Stimulated activated CD8-positive, alpha-beta memory T cell treated with anti-CD3 and anti-CD28 coated beads, Interleukin-15, amount 100 ng/mL, for 48 hours (primary cell): ENCODE measurements at regions not wholly inside any gene's neighbourhood (a gene's known extent, or its start where the extent isn't known, plus 50 kb on each side); places are given as distances from the start of the nearest gene placed in this dataset.
"Not testable (repeated sequence)": the region's sequence is repeated elsewhere in the genome, so short reads cannot be mapped to it uniquely, and the experiment has no call there.

ENCODE experiments used
- DNase-seq, 2 donors: peaks; one replicate each; pipeline ENCODE4 v3.0.0-alpha.2; 2020; ENCODE audit warnings: low read depth in 2 of 2

DNA sequence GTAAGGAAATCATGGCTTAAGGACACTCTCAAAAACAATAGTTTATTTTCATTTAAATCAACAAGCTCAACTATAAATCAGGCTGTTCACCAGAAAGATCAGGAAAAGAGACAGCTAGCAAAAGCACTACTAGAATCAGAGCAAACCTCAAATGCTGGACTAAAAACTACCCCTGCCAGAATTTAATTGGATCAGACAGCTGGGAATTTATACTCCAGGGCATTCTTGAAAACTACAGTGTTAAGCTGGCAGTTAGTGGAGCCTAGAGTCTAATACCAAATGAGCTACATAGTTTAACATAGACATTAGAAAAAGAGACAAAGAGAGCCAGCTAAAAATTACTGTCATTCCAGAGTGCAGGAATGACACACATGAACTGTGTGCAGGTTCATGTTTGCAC, 1016.4 kb upstream of the CRIM1 start:
- DNase-seq: no peak

DNA sequence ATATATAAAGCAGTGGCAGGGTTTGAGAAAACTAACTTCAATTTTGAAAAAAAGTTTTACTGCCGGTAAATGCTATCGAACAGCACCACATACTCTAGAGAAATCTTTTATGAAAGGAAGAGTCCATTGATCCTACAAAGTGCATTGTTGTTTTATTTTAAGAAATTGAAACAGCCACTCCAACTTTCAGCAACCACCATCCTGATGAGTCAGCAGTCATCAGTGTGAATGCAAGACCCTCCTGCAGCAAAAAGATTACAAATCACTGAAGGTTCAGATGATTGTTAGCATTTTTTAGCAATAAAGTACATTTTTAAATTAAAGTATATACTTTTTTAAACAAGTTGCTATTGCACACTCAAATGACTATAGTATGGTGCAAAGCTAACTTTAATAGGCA, 1017.7 kb upstream of the CRIM1 start:
- no peak for DNase-seq

DNA sequence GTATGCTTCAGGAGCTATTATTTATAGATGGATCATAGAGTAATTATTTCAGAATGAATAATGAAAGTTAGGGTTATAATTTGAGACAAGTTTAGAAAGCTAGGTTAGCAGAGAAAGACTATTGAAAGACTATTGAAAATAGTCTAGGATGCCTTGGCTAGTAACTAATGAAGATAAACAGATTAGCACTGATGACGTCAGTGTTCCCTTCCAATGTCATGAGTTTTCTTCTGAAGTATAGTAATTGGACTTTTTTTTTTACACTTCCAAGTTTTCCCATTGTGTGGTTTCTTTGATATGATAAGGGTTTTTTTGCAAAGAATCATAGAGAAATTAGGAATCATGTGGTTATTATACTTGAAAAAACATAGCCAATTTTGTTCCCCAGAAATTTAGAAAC, 1041.5 kb upstream of the CRIM1 start:
- DNase-seq: no peak

DNA sequence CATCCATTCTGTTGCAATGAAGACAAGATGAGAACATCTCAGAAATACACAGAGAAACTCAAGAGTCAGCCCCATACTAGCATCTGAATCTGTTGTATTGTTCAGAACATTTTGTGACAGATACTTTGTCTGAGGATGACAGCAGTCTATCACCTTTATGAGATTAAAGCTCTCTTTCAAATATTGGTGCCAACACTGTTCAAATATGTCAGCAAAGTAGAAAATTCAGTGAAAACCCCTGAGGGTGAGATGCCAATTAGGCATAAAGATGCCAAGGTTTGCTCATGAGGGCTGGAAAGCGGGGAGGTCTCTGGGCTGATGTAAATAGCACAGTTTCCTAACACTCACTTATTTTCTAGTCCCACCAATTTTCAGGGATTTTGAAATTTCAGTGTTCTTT, 1054.2 kb upstream of the CRIM1 start:
- no peak for DNase-seq

DNA sequence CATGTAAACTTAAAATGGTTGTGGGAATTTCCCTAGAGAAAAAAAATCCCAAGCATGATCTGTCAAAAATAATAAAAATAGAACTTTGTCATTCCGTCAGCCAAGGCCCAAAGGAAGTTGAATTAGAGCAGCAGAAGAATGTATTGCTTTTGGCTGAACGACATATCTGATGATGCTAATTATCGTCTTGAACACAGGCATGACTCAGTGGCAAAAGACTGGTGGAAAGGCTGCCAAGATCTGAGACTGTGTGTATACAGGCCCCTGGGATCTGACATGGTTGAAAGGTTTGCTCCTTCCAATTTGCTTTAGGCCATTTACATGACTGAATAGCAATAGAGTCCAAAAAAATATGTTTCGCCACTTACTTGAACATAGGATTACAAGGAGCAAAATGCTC, 1057.1 kb upstream of the CRIM1 start:
- no peak for DNase-seq

DNA sequence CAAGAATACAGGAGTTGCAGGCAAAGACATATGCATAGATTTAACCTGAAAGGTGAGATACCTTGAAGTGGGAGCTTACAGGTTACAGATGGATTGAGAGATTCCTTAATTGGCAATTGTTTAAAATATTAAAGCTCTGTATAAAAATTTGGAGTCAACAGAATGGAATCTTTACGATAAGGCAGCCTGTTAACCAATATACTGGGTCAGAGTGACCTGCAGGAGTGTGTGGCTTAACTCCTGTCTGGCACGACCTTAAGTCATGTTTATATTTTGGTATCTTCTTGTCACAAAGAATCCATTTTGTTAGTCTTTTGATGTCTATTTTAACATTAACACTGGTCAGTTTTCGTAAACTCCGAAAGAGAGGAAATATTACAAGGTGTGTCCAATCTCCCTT, 1058.2 kb upstream of the CRIM1 start:
- no peak for DNase-seq

DNA sequence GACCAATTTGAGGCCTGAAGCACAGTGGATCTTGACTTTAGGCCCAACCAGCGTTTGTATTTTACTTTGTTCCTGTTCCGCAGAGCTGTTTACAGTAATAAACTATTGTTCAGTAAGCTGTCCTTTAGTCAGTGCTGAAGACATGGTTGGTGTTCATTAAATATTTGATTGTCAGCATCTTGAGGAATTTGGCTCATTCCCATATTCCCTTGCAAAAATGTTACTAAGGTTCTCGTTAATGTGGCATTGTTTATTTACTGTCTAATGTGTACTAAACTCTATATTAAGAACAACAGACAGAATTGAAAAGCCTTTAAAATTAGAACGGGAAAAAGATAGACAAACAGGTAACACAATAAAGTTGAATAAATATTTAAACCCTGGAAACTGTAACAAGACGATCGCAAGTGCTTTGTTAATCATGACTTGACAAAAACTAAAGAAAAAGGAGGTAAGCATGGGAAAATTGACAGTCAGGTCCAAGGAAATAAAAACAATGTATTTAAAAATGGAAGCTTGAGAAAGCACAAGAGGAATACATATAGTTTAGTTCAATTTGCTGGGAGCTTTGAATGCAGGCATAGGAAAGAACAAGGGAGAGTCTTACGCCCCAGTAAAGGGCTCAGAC, 1060.8 kb upstream of the CRIM1 start:
- DNase-seq: no peak

DNA sequence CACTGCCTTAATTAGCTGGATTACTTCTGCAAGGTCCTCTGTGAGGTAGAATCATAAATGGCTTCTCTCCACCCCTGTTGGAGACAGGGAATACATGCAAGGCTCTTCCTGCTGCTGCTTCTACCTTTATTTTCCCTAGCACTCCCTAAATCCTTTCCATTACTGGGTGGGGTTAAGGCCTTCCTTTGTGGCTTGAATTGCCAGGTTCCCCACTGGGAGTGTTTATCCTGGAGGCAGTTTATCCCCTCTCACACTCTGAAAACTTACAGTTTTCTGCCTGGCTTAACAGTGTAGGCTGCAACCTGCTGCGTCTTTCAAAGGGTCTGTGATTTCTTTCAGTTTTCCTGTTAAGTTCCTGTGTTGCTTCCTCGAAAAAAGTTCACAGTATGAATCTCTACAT, 1062.3 kb upstream of the CRIM1 start:
- no peak for DNase-seq

DNA sequence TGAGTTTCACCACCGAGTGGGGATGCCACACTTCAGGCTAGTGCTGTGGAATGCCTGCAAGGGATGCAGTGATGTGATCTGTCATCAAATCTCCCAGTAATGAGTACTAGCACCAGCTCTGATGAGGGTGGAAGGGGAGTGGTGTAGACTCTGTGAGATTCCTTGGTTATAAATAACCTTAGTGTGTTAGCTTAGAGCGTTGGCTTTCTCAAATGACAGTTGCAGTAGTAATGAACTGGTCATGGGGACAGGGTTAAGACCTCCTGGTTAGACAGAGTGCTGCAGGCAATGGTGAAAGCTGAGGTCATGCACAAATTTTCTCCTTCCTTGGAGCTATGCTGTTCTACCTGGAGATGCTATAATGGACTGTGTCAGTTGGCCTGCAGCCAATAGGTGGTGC, 1063.4 kb upstream of the CRIM1 start:
- DNase-seq: no peak

DNA sequence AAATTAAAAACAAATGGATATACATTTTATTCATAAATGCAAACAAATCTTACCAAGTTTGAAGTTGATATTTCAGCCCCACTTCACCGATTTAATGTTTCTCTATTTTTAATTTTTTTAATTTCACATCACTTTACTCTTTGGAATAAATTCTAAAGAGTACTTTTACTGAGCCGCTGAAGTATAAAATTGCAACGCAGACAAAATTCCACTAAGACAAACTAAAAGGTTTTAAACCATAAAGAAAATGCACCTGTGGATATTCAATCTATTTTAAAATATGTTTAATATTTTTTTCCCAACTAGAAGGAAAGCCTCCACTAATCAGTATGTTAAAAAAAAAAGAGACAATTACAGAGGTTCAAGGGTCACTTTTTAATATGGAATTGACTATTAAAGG, 1073.9 kb upstream of the CRIM1 start:
- no peak for DNase-seq

DNA sequence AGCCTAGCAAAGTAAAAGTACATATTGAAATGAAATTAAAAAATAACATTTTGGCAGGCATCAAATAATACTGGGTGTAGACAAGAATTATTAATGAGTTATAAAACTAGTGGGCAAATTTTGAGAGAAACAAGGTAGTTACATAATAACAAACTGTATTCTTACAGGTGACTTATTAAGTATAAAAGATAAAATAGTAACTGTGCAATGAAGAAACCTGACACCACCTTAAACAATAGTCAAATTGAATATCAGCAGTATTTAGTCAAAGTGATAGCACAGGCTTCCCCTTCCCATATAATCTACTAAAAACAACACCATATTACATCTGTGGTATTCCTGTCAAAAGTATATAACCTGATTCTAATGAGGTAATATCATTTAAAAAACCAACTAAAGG, 1099.8 kb upstream of the CRIM1 start:
- no peak for DNase-seq

DNA sequence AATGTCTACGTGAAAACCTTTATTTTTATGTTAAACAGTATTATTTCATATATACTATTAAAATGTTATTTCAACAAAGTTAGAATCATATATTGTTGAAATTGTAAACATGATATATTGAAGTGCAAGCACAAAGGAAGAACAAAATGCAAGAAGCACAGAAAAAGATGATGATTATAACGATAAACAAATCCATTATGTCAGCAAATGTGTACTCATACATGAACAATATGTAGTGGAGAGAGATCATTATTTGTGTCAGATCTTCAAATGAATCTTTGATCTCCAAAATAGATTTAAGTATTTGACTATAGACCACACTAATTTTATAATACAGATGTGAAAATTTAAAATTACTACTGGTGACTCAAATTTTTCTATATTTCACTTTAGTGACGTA, 1104.4 kb upstream of the CRIM1 start:
- DNase-seq: no peak

DNA sequence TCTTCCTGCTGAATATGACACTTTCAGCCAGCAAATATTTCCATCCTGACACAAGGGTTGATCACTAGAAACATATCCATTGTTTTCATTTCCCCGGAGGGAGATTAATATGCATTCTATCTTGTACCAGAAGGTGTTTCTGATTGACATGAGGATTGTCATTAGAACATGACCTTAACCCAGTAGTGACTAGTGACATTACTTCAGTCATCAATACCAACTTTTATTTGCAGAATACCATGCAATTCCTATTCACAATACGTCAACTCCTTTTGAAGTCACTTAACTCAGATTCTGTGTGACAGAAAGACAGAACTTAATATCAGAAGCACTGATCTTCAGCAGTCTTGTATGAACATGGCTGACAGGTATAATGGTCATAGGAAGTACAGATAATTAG, 1108.9 kb upstream of the CRIM1 start:
- no peak for DNase-seq

DNA sequence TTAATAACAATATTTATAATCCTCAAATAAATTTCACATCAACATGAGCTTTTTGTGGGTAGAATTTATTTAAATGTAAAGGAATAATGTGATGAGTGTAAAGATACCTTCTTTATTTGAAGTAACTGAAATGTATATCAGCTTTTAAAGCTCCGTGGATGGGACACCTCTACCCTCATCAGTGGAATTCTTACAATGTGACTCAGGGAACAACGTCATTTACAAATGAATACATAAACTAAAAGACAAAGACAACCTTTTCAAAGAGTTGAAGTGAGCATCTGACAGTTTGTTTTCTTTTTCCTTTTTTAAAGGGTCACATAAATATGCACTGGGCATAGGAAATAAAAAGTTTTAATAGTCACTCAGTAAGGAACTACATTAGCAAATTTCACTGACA, 1127.0 kb upstream of the CRIM1 start:
- no peak for DNase-seq

DNA sequence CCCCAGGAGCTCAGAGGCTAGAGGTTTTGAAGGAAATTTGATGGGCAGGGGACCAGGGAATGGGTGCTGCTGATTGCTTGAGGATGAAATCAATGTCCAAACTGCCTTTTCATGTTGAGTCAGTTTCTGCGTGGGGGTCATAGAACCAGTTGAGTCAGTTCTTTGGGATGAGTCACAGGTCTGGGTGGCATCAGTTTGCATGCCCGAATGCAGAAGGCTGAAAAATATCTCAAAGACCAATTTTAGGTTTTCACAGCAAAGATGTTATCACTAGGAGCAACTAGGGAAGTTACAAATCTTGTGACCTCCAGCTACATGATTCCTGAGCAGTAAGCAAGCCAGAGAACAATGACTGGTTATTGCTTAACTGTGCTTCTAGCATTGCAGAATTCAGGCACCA, 1135.1 kb upstream of the CRIM1 start:
- DNase-seq: no peak

DNA sequence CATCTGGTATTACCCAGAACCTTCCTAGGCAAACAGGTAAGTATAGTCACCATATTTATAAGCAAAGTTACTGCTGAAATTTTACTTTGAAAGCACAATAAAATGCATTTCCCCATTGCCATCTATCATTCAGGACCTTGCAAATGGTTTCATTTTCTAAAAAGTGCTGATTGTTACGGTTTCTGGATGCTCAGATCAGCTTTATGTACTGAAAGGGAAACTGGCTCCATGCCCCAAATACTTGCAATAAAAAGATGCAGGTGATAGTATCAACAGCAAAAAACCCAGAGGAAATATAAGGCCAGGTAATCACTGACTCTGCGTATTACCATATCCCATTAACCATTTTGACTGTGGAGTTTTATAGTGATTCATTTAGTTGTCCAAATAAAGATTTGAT, 1150.7 kb upstream of the CRIM1 start:
- no peak for DNase-seq

DNA sequence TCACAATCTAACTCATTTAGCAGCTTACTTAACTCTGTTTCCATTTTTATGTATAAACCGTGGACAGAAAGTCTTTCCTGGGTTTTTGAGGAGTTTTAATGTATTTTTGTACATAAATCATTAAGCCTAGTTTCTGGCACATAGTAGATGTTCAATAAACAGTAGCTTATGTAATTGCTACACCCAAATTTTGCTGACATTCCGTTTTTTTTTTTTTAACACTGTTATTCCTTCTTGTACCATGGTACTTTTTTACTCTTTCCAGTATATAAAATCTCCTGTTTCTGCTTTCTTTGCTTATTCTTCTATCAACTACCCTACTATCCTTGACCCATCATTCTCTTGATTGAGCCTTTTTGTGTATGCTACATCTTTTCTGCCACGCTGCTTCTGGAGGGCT, 1151.3 kb upstream of the CRIM1 start:
- no peak for DNase-seq

DNA sequence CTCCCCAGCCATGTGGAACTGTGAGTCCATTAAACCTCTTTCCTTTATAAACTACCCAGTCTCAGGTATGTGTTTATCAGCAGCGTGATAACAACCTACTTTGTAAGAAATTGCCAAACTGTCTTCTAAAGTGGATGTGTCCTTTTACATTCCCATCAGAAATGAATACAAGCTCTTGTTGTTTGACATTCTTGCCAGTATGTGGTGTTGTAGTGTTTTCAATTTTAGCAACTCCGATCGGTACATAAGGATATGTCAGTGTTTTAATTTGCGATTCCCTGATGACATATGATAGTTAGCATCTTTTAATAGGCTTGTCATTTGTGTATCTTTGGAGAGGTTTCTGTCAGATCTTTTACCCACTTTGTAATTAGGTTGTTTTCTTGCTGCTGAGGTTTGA, 1156.3 kb upstream of the CRIM1 start:
- no peak for DNase-seq

DNA sequence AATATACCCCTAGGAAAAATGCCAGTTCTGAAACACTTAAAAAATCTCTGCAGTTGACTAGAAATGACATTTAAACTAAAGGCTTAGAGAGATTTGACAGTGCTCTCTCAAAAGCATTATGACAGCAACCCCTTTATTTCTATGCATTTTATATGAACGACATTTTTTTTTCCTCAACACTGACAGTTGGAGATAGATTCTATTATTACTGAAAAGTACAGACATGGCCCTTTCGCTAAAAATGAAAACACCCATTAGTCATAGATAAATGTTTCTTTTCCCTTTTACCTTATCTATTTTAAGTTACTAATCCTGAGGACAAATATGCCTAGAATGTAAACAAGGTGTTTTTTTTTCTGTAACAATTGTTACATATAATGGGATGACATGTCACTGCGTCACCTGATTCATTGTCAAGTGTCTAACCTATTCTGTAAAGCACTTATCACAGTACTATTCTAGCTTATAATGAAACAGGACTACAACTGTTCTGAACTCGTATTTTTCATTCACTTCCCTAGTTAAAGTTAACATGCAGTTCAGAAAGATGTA, 1169.6 kb upstream of the CRIM1 start:
- DNase-seq: no peak

DNA sequence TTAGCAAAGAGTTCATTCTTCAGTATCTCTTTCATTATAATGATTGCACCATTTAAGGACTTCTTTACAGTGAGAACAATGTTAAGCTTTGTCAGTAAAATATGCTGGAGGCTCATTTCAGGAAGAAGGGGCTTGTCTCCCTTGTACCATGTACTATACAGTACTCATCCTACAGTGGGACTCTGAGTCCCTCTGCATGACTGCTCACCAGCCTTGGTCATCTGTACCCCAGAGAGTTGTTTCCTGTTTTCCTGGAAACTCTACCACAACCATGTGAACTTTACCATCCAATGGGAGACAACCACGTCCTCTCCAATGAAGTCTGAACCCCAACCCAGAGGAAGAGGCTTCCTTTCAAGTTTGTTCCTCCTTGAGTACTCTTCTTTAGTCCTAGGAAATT, 1171.1 kb upstream of the CRIM1 start:
- DNase-seq: no peak

DNA sequence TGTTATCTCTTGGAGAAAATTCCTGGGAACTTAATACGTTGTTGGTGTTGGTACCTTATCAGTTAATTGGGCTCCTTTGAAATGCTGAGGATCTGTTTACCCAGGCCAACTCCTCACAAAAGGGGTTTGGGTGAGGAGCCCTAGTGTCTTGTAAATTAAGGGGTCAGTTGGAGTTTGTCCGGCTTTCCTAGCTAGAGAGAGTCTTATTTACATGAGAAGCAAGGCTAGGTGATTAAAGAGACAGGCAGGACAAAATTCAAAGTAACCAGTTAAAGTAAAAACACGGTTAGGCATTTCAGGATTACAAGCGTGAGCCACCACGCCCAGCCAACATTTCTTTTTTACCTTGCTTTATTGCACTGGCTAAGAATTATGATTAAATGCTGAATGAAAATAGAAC, 1178.9 kb upstream of the CRIM1 start:
- DNase-seq: not testable (repeated sequence)

DNA sequence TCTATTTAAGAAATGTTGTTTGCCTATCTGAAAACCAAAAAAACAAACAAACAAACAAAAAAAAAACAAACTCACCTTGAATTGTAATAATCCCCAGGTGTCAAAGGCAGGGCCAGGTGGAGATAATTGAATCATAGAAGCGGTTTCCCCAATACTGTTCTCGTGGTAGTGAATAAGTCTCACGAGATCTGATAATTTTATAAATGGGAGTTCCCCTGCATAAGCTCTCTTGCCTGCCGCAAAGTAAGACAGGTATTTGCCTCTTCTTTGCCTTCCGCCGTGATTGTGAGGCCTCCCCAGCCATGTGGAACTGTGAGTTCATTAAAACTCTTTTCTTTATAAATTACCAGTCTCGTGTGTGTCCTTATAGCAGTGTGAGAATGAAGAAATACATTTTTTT, 1180.7 kb upstream of the CRIM1 start:
- DNase-seq: no peak

DNA sequence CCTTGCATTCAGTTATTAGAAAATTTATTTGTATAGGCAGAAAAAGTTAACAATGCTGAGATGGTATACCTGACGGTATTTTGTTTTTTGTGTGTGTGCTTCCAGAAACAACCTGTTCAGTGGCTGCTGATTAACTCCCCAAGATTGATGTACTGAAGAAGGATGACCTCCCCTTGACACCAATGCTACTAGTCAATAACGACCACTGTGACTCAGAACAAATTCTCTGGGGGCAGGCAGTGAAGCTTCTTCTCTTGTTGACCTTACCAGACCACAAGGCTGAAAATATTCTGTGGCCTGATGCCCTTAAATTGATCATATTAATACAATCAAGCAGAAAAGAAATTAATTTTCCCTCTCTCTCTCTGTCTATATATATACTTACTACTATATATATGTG, 1182.9 kb upstream of the CRIM1 start:
- DNase-seq: no peak

DNA sequence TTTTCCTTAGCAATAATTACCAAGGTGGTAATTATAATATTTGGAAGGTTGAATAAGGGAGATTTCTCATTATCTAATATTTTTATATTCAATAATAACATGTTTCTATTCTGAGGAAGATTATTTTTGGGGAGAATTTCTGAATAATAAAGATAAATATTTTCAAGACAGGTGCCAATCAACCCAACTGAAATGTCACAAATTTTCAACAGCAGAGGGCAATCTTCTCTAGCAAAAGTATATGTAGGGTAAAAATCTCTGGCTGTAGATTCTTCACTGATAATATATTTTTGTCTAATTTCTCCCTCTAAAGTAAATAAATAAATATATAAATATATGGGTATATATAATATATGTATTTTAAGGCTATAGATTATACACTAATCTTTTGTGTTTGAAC, 1187.2 kb upstream of the CRIM1 start:
- DNase-seq: no peak
